ENCODE measurements at regions not wholly inside any gene's neighbourhood (a gene's known extent, or its start where the extent isn't known, plus 50 kb on each side); places are given as distances from the start of the nearest gene placed in this dataset.

DNA sequence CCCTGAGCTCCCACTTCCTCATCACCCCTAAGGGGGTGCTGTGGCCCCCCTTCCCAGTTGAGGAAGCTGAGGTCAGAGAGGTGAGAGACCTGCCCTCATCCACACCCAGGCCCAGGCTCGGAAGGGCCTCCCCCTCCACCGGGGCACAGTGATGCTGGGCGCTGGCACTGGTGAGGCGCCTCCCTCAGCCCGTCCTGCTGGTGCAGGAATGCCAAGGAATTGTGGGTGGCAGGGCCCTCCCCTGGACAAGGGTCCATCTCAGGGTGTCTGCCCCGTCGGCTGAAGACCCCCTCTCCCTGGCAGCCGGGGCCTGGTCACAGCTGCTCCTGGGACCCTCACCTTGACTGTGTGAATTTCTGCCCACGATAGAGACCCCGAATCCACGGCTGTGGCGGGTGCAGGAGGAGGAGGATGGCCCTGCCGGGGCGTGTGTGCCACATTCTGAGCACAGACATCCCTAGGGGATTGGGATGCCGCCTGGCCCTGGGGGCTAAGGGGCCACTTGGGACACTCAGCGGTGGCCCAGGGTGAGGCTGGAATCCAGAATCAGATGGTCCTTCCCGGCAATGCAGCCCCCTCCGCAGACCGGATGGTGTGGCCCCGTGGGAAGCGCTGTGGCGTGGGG is 70.2 kb upstream of the GATA5 start:
- DNase-seq, result no peak

DNA sequence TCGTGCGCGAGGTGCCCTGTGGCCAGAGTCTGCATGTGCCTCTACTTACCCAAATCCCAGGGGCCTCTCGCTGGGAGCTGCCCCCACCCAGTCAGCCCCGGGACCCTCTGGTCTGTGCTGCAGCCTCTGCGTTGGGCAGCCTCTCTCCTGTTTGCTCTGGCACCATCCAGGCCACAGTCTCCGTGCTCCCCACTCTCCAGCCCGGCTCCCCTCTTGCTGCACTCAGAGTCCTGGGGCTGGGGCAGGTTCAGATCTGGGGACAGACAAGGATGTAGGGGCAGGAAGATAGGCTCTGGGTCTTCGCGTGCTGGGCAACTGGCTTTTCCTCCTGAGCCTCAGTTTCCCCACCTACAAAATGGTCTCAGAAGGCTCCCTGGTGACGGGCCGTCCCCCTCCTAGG is 70.8 kb upstream of the GATA5 start:
- DNase-seq, result no peak

DNA sequence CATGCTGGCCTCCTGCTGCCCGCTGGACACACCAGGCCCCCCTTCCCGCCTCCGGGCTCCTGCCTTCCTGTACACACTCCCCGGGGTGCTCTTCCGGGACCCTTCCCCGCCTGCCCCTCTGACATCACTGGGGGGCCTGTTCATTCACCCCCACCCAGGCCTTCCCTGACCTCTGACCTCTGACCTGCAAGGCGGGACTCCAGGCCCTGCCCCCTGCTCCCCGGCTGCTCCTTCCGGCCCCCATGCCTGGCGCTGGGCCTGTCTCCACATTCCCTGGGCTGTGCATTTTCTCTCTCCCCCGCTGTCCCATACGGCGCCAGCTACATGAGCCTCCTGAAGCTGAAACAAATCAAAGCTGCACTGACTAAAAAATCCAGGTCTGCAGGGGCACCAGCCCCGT is 71.6 kb upstream of the GATA5 start:
- DNase-seq, result no peak

DNA sequence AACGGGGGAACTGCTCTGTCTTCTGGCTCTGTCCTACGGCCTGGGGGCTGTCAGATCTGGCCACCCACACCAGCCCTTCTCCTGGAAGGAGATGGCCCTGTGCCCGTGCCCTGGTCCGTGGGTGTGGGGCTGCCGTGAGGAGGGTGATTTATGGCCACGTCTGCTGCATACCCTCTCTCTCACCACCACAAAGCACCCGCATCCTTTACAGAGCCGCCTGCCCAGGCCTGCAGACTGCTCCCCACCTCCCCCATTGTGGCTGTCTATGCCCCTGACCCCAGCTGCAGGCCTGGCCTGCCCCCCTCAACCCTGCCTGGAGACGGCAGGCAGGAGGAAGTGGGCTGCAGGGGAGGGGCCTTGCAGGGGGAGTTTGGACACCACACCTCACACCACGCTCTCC is 72.7 kb upstream of the GATA5 start:
- DNase-seq, result no peak

DNA sequence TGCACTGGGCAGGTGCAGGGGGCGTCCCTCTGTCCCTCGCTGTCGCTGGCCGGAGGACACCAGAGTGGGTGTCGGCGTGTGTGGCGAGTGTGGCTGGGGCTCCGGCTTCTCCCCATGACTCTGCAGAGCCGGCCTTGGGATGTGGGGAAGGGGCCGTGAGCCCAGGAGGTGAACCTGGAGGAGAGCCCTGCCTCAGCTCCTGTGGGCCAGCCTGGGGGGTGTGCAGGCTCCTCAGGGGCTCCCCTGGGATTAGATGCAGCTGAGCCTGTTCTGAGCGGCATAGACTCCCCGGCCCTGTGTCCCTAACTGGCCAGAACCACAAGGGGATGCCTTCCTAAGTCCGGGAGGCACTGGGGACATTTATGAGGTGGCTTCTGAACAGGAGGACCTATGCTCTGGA is 73.2 kb upstream of the GATA5 start:
- DNase-seq, result no peak

DNA sequence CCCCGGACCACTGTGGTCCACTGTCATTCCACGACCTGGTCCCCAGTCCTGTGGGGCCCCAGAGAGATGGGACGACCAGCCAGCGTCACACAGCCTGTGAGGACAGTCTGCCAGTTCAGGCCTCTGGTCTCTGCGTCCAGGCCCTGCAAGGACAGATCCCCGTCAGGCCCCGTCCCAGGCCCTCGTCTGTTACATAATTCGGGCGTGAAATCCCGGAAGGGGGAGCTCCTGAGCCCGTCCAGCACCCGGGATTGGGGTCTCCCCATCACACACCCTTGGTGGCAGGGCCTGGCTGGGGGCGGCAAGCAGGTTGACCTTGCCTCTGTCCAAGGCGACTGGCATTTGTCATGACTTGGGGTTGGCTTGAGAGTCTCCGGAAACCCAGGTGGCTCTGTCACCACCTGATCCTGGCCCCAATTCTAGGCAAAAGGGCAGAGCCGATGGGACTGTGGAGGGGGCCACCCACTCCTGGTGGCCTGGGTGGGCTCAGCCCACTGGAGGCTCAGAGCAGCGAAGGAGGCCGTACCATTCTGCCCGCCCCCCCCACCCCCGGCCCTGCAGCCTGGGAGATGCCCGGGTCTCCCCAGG is 73.8 kb upstream of the GATA5 start:
- DNase-seq, result no peak

DNA sequence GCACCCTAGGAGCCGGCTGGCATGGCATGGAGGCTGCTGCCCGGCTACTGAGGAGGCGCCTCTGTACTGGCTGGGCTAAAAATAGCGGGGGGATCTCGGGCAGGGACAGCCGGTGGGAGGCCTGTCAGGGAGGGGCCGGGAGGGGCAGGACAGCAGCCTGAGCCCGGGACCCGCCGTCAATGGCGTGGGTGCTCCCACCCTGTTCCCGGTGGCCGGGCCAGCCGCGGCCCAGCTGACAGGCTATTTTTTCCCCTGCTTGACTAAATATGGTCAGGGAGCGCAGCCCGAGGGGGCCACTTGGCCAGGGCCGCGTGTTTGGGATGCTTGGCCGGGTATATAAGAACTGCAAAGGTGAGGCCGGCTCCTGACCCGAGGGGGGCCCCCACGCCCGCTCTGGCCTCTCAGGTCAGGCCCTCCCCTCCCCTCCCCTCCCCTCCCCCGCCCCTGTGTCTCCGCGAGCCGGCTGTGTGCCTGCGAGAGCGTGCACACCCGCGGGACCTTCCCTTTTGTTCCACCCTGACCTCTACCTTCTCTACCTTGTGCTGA is 74.4 kb upstream of the GATA5 start:
- DNase-seq, result peak; percentile 68

DNA sequence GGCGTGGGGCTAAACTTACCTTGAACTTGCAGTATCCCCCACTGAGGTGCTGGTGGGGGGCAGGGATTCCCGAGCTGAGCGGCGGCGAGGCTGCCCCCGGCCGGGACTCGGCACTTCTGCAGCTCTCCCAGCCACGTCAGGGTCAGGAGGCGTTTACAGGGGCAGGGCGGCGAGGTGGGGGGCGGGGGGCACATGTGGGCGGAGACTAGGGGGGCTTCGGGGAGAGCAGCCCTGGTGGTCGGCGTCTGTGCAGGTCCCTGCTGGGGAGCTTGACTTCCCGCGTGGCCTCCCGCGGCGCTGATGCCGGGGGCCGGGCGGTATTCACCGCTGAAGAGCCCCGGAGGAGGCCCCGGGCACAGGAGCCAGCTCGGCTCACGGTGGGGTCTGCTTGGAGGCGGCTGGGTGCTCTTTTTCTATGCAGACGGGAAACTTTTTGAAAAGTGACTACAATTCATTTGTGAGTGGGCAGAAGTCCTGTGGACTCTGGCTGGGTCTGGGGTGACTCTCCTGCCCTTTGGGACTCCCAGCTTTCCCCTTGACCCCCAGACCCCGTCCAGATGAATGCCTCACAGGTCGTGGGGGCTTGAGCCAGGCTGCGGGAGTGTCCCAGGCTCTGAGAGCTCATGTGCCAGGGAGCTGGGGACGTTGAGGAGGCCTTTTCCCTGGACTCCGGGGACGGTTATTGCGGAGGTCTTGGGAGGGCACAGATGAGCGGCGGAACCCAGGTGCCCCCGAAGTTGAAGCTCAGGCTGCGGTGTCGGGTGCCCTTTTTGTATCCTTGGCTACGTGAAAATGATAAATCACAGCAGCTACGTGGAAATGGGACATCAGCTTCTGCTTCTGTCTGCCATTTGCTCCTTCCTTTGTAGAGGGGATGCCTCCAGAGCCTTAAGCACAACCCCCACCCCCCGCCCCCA is 75.9 kb upstream of the GATA5 start:
- DNase-seq, result no peak

DNA sequence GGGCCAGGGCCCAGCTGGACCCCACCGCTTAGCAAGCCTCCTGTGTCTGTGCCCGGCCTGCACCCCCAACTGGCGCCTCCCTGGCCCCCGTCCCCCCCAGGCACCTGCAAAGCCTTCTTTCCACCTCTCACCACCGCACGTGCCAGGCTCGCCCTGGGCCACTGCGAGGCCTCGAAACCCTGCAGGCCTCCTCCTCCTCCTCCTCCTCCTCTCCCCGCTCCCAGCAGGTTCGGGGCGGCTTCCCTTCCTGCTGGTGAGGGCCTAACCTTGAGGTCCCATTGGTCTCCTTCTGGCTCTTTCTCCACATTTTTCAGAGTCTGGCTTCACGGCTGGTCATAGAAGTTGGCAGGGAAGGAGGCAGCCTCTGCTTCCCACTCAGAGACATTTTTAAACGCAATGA is 76.8 kb upstream of the GATA5 start:
- no peak for DNase-seq

DNA sequence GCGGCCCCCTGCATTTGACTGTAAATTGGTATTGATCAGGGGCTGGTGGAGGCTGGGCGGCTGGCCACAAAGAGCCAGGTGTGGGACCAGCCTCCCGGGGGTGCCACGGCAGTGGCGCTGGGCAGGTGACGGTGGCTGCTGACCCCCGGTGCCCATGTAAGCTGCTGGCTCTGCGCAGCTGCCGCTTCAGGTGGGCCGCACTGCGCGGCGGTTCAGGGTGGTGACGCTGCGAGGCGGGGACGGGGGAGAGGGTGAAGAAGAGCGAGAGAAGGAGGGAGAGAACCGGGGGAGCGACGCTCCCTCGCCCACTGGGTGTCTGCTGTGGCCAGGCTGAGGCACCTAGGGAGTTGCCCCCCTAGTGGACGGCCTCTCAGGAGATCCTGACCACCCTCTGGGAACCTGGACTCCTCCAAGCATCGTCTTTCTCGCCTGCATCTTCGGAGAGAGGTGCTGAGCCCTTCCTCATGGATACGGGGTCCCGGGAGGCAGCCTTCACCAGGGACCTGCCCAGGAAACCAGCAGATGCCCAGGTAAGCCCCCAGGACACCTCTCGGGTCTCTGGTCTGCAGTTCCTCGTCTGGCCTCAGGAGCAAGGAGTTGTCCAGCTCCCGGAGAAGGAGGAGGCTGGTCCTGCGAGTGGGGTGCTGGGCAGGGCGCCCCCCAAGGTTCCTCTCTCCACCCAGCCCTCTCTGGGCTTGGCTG is 77.5 kb upstream of the GATA5 start:
- DNase-seq, result no peak

DNA sequence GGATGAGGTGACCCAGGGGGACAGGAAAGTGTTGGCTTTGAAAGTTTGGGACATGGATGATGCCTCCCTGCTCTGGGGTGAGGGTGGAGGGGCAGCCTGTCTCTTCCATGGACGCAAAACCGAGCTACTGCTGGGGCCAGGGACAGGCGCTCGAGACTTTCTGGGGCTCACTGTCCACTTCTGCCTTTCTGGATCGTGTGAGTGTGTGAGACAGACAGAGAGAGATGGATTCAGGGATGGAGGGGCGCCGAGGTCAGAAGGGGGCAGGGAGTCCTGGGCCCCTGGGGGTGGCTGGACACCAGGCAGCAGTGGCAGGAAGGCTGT is 78.0 kb upstream of the GATA5 start:
- DNase-seq, result no peak

DNA sequence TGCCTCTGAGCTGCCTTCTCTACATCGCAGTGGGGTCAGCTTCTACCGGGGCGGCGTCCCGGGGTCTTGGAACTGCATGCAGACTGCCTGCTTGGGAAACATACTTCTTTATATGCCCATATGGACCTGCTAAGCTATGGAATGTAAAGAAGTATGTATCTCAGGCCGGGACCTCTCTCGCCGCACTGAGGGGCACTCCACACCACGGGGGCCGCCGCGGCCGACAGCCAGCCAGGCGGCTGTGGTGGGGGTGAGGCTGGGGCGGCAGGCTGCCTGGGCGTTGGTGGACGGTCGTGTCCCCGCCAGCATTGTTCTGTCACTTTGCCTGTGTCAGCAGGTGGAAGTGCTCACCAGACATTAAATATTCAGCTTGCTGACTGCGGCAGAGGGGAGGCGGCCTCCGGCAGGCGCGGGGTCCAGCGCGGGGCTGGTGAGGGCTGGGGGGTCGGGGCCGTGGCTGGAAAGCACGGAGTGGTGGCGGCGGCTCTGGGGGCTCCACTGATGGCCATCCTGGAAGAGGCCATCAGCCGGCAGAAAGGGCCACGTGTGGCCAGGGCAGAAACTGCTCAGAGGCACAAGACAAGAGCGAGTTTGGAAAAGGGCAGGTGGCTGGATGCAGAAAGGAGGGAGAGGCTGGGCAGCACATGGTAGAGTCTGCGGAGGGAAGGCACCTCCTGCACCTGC is 78.6 kb upstream of the GATA5 start:
- DNase-seq, result no peak

DNA sequence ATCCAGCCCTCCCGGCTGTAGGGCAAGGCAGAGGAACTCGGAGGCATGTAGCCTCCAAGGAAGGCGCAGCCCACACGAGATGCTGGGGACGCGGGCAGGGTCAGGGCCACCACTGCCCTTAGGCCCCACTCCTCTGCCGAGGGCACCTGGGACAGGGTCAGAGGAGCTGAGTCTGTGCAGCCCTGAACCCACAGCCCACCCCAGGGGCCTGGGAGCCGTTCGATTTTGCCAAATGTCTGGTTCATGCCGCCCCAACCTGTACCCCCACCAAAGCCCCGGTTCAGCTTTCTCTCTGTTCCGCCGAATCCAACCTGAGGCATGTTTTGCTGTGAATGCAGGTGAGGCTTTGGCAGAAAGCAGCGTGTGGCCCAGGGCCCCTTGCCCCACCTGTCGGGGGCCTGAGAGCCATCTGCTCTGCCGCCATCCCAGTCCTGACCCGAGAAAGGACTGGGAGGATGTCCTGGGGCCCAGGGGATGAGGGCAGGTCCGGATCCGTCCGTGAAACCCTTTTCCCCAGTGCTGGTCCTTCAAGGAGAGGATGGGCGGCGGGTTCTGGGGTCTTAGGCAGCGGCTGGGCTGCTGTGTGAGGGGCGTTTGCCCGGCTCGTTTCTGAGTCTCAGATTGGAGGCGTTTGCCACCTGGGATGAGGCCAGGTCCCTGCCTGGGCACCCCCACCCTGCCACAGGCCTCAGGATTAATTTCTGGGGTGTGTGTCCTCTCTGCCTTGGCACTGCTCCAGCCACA is 79.3 kb upstream of the GATA5 start:
- no peak for DNase-seq

DNA sequence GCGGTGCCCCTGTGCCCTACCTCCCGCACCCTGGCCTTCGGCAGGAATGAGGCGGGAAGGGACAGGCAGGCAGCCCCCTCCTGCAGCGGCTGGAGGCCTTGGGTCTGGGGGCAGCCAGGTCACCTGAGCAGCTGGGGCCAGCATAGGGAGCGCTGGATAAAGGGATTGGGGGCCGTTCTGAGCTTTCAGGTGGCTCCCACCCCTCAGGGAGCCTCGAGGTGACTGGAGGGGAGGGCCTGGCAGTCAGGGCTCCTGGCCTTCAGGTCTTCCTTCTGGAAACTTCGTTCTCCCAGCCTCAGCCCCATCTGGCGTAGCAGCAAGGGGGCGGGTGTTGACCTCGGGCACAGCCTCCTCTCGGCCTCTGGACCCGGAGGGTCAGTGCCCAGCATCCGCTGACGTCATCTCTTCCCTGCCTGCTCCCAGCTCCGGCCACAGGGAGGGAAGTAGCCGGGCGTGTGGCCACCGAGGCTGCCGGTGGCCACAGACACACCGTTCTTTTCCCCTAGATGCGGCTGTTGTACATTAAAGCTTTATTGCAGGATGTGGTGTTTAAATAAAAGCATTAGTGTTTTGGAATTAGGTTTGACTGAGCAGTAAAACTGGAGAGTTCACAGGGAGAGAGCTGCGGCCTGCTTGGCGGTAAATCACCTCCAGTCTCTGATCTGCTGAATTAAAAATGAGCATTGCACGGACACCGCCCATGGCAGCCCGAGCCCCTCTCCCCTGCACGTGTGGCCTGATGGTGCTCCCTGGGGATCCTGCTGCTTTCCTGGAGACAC is 80.0 kb upstream of the GATA5 start:
- no peak for DNase-seq

DNA sequence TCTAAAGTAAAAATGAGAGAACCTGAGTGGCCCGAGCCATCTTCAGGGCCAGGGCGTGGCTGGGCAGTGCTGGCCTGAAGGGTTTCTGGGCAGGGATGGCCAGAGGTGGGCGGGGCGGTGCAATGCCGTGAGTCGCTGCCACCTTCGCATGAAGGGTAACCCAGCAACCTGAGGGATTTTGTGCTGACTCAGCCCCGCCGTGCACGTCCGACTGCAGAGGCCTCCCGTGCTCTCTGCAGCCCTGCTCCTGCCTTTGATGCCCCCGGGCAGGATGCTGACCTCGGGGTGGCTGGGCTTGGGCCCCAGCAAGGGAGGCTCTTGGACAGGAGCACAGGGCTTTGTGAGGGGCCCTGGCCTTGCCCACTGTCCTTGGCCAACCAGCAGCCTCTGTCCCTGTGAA is 81.7 kb upstream of the GATA5 start:
- DNase-seq, result no peak

DNA sequence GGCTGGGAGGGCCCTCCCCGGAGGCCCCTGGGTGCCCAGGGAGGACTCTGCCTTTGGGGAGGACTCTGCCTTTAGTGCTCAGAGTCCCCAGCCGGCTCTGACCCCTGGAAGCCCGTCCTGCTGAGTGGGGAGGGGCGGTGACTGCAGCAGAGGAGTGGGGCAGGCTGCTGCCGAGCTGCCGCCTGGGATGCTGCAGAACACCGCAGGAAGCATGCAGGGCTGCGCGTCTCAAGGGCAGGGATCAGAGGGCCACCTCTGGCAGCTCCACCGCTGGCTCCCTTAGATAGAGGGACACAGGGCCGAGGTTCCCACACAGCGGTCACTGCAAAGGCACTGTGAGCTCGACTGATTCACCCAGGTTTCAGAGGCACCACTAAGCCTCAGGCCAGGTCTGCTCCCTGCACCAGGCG is 82.2 kb upstream of the GATA5 start:
- no peak for DNase-seq

DNA sequence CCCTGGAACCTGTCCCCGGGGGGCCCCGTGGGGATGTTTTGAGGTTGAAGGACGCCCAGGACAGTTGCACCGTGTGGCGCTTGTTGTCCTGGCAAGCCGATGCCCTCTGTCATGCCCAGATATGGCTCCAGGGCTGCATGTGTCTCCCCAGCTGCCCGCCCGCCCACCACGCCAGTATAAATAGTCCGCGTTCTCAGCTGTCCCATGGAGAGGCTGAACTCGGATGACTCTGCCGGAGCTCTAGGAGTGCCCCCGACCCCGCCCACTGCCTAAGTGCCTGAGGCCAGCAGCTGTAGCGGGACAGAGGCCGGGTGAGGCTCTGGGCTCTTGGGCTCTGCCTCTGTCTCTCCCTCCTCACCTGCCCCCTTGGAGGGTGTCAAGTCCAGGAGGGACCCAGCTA is 83.0 kb upstream of the GATA5 start:
- DNase-seq, result peak; percentile 79

DNA sequence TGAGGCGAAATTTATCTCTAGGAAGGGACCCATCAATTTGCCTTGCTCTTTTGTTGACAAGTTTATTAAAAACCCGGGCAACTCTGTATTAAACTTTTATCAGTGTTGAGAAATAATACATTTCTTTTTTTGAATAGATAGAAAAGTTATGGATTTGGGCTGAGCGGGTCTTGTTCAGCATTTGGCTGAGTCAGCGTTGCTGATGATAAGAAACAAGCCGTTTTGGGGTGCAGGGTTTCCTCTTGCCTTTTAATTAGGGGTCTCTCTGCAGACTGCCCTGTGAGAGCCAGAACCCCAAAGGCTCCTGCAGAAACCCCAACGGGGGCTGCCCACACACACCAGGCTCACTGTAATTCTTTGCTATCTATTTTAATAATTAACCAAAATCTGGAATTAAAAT is 82.1 kb upstream of the SLCO4A1 start:
- DNase-seq, result no peak

DNA sequence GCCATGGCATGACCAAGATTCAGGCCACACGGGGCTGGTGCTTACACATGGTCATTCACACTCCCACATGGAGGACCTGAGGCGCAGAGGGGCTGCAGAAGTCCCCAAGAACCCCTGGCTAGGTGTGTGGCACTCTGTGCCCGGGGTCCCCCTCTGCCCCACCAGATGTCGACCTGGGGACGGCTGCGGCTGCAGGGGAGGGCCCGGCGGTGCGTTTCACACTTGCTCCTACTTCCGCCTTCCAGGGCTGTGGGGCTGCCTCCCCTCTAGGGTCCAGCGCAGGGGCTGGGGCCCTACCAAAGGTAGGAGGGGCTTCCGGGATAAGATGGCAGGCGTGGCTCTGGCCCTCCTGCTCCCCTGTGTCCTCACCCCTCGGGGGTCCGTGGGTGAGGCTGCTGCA is 81.1 kb upstream of the SLCO4A1 start:
- DNase-seq, result no peak

DNA sequence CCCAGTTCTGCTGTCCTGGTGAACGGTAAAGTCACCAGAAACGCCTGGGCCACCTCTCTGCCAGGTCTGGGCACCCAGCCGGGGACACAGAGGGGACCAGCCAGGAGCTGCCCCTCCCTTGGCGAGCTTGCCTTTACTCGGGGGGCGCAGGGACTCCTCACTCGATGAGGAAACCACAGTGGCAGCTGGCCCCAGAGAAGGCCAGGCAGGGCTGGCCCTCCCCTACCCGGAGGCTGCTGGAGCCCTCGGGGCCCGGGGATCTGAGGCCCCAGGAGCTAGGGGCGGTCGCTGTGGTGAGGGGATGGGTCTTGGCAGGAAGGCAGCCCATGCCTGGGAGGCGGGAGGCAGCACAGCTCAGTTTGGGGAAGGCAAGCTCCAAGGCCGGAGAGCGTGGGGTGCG is 80.4 kb upstream of the SLCO4A1 start:
- no peak for DNase-seq

DNA sequence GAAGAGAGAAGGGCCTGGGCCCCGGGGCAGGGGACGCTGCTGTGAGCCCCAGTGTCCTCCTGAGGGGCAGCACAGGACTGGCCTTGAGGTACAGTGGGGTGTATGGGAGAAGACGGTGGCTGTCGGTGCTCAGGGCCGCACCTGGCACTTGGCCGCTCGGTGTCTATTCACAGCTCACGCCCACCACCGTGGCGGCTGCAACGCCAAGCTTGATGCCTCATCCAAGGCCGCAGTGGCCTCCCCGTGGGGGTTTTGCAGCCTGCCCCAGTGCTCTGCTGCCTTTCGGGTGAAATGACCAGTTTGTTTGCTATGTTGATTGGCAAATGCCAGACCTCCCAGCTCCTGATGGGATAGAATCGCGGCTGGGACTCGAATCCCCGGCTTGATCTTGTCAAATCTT is 79.5 kb upstream of the SLCO4A1 start:
- DNase-seq, result no peak

Measured in left hindlimb (tissue), 1 donor.